Ecto neural progenitor cell (in vitro differentiated cells): ENCODE measurements at regions not wholly inside any gene's neighbourhood (a gene's known extent, or its start where the extent isn't known, plus 50 kb on each side); places are given as distances from the start of the nearest gene placed in this dataset.

ENCODE experiments used
- DNase-seq: peaks from one replicate; pipeline ENCODE4 v3.0.0-alpha.2; 2018; ENCODE audit warnings: low spot score

DNA sequence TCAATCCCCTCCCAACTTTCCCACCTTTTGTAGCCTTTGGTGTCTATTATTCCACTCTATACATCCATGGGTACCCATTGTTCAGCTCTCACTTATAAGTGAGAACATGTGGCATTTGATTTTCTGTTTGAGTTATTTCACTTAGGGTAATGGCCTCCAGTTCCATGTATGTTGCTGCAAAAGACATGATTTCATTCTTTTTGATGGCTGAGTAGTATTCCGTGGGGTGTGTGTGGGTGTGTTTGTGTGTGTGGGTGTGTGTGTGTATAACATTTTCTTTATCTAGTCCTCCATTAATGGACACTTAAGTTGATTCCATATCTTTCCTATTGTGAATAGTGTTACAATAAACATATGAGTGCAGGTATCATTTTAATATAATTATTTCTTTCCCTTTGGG, 157.5 kb upstream of the FSTL4 start:
- DNase-seq: no peak

GRCh38 chr5:133763744-133764143, 151.4 kb upstream of the FSTL4 start:
- DNase-seq: no peak

- no peak for DNase-seq
Observed at GRCh38 chr5:133761632-133762031, 149.3 kb upstream of the FSTL4 start.

DNA sequence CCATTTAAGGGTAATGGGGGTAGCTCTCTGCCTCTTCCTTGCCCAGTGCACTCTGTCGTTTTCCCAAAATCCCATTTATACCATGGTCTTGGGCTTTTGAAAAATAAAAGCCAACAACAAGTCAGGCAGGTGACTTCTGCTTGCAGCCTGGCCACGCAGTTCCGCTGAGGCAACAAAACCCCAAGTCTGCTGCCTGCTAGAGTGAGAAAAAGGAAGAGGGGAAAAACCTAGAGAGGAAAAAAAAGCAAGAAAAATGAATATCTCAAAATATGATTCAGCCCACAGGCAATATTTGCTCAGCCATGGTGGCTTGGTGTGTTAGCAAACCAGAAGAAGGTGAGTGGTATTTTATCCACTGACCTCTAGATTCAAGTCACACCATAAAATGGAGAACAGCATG, 148.2 kb upstream of the FSTL4 start:
- no peak for DNase-seq

- no peak for DNase-seq
Observed at GRCh38 chr5:133758641-133759040, 146.3 kb upstream of the FSTL4 start.

DNA sequence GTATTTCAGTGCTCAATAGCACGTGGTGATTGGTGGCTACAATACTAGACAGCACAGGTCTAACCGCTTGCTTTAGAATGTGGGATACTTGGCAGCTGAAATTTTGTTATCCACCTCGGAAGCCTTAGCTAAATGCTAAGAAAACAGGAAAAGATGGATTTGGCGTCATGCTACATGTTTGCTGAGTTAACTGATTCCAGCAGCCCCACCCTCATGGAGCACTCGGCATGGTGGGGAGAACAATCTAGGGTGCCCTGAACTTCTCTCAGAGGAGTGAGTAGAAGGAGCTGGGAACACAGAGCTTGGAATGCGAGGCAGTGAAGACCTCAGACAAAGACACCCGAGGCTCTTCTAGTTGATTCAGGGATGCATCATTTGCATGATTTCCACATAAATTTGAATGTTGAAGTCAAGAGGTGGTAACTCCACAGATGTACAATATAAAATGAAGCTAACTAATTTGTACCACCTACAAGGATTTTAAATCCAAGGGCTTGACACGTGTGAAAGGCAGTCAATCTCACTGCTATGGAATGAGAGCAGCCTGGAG, 145.1 kb upstream of the FSTL4 start:
- DNase-seq: no peak

DNA sequence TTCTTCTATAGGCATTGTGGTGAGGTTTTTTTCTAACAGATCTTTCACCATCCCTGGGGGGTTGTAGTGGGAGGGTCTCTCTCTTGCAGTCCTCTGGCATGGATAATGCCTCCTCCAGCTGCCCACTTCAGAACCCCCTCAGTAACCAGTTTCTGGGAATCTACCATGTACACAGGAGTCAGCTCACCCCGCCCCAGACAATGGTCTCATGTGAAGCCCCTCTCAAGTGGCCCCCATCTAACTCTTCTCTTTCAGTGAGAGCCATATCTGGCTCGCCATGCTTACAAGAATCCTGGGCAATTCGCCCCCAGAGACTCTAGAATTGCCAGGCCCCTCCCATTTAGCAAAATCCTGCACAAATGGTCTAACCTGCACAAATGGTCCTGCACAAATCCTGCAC, 144.4 kb upstream of the FSTL4 start:
- DNase-seq: peak; percentile 27

DNA sequence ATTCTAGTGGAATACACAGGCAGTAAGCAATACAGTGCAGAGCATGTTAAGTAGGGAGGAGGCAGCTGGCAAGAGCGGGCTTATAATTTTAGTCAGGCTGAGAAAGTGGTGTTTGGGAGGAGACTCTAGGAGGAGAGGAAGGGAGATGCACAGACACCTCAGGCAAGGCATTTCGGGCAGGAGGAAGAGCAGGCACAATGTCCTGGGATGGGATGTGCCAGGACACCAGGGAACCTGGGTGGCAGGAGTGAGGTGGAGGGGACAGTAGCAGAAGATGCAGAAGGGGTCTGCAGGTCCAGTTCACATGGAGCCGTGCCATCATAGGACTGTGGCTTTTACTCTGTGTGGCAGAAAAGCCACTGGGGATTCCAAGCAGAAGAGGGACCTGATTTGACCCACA, 143.7 kb upstream of the FSTL4 start:
- no peak for DNase-seq

GRCh38 chr5:133754575-133755169, 142.3 kb upstream of the FSTL4 start:
- DNase-seq: peak; percentile 31

DNA sequence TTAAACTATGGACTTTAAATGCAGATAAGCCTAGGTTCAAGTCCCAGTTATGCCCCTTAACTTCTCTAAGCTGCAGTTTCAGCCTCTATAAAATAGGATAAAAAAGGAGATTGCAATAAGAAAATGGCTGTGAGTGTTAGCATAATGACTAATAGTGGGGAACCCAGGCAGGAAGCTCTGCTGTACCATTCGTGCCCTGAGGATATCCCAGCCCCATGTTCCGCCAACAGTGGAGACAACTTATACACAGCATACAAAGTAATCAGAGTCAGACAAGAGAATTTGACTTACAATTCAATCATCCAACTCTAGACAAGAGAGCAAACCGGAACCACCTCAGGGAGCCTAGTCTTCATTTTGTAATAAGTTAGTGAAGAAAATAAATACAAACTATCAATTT, 141.5 kb upstream of the FSTL4 start:
- DNase-seq: peak; percentile 12

GRCh38 chr5:133751846-133752245, 139.5 kb upstream of the FSTL4 start:
- DNase-seq: no peak

DNA sequence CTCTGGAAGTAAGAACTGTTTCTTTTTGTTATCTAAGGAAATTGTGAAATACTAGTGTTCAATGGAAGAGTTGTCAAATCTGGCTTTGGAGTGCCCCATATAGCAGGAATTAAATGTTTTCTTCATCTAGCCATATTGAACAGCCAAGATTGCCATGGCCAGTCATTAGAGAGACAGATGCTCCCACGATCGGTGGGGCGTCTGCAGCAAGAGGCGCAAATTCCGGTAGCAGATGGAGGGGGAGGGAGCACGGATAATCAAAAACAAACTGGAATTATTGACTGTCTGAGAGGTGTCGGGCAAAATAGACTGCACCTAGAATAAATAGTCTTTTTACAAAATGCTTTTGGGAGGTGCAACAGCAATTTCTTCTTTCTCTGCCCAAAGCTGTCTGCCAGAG, 139.1 kb upstream of the FSTL4 start:
- no peak for DNase-seq

GRCh38 chr5:133750856-133751255, 138.5 kb upstream of the FSTL4 start:
- no peak for DNase-seq

GRCh38 chr5:133750356-133750755, 138.0 kb upstream of the FSTL4 start:
- DNase-seq: no peak

GRCh38 chr5:133749331-133749985, 137.1 kb upstream of the FSTL4 start:
- DNase-seq: no peak

GRCh38 chr5:133746834-133747233, 134.5 kb upstream of the FSTL4 start:
- no peak for DNase-seq

- no peak for DNase-seq
Observed at GRCh38 chr5:133744960-133745308, 132.6 kb upstream of the FSTL4 start.

- DNase-seq: no peak
Observed at GRCh38 chr5:133744051-133744959, 132.0 kb upstream of the FSTL4 start.

- DNase-seq: no peak
Observed at GRCh38 chr5:133742431-133742988, 130.2 kb upstream of the FSTL4 start.

DNA sequence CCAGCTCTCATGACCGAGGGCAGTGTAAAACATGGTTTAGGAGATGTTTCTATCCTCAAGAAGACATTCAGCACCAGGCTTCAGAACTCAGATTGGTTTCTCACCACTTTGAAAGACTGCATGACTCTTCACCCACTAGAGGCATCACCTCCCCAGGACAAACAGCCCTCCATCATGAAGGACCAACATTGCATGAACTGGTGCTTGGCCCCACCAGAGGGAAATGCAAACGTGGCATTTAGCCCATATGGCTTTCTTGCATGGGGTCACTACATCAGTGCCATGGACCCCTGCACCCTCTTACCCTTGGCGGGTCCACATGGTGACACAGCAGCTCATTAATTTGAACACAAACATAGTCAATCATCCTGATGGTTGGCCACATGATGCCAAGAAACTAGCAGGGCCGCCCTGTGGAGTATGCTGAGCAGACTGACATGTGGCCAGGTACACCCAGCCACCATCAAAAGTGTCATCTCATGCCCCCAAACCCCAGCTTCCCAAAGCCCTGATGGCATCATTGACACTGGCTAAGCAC, 129.5 kb upstream of the FSTL4 start:
- no peak for DNase-seq

DNA sequence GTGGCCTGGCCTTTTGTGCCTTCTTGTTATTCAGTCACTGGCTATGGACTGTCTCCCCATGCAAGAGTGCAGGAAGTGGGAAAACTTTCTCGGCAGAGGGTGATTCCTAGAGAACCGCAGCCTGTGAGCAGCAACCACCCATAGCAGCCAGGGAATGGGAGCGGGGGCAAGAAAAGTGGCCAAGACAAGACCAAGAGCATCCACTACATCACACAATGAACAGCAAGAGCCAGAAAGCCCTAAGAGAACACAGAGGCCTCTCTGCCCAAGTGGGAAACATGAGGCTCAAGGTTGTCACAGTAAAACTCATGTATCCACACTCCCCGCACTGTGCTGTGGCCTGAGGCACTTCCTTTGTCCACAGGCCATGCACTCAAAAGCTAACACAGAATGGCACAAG, 129.1 kb upstream of the FSTL4 start:
- DNase-seq: no peak

GRCh38 chr5:133739181-133739780, 126.9 kb upstream of the FSTL4 start:
- no peak for DNase-seq
